Stimulated activated CD4-positive, alpha-beta T cell treated with anti-CD3 and anti-CD28 coated beads, Interleukin-1b, Interleukin-23, amount 100 ng/mL, for 1 hour (primary cell): ENCODE measurements at regions not wholly inside any gene's neighbourhood (a gene's known extent, or its start where the extent isn't known, plus 50 kb on each side); places are given as distances from the start of the nearest gene placed in this dataset.
"Not testable (repeated sequence)": the region's sequence is repeated elsewhere in the genome, so short reads cannot be mapped to it uniquely, and the experiment has no call there.

Experiments used
- DNase-seq, 2 donors: peaks; one replicate each; pipeline ENCODE4 v3.0.0-alpha.2; 2020; ENCODE audit warnings: low read depth in 2 of 2

DNA sequence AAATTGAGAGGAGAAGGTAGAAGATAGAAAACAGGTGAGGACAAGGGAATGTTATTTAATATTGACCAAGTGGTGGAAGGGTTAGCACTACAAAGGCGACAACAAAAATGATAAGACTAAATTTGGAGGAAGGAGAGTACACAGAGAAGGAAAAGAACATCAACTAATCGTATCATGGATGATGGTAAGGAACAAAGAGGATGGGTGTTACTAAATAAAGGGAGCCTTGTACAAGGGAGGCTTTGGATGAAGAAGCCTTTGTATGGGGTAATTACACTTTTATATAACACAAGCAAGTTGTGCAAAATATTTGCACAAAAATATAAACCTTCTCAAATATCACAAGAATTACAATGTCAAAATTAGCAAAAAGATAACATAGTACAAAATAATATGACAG lies 125.7 kb downstream of the ZNF608 start:
- DNase-seq = no peak

DNA sequence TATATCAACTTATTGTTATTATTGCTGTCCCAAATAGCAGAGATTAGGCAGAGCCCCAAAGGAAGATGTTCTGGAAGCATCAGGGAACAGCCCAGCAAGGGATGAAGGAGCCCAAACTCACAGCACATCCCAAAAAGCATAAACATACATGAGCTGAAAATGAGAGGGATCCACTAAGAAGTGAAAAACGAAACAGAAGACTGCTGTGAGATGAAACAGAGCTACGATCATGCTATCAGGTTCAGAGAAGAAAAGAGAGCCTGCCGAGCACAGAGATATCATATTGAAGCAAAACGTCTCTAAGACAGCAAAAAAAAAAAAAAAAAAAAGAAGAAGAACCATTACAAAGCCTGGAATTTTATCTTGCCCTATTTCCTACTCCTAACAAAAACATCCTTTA lies 127.3 kb downstream of the ZNF608 start:
- DNase-seq = no peak

DNA sequence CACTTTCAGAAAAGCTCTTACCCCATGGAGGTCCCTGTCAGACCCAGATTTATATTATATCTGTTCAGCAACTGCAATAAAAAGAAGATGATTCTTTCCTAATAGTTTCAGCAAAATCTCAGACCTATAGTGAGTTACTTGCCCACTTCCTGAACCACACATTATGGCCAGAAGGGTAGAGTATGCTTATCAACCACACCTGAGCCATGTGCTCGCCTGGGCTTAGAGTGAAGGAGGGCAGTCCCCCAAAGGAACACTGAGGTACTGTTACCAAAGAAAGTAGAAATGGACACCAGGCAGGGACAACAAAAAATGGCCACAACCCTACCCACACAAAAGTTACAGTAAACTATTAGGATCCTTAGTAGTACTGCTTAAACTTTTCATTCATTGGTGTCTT lies 128.7 kb downstream of the ZNF608 start:
- DNase-seq = no peak

DNA sequence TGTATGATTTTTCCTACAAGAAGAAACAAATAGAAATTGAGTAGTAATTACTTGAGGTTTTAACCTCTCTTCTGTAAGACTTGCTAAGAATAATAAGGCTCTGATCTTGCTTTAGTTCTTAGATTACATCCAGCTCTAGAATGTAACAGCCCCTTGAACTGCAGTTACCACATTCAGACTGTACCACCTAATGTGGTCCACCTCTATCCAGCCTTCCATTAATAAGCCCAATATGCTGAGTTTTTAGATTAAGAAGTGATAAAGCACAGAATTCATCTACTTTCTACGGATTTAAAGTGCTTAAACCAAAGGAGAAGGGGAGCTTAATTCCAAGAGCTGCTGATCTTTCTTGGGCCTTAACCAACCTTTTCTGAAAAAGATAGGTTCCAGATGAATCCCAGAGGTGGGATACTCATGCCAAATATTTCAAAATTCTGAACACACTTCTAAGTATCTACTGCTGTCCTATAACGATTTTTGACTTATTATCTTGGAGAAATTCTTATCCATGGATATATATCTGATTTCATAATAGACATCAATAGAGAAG lies 131.5 kb downstream of the ZNF608 start:
- DNase-seq = no peak

DNA sequence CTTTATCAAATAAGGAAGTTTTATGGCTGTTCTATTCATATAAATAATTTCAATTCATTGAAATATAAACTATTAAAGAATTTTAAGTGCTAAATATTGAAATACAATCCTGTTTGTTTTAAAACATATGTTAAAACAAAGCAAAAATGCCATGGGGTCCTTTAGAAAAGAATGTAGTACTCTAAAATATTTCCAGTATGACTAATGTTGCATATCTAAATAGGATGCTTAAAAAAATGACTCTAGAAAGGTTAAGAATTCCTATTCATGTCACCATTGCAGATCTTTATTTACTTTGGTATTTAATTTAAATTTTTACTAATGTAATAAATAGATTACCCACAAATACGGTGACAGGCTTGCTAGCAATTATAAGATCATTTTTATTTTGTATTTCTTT lies 132.3 kb downstream of the ZNF608 start:
- no peak for DNase-seq

DNA sequence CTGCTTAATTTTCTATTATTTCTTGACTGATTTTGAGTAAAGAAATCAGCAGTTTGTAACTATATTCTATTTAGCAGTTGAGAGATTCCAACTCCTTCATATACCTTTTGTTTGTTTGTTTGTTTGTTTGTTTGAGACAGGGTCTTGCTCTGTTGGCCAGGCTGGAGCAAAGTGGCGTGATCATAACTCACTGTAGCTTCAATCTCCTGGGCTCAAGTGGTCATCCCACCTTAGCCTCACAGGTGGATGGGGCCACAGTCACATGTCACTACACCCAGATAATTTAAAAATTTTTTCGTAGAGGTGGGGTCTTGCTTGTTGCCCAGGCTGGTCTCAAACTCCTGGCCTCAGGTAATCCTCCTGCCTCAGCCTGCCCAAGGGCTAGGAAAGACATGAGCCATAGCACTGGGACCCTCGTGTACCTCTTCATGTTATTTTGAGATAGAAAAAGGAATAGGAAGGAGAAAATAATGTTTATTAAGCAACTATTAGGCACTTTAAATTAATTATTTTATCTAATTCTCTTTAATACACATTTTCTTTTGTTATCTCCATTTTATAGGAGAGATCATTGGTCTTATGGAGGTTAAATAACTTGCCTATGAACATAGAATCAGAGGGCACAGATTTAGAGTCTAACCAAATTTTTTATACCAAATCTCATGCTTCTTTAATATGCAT lies 133.0 kb downstream of the ZNF608 start:
- no peak for DNase-seq

DNA sequence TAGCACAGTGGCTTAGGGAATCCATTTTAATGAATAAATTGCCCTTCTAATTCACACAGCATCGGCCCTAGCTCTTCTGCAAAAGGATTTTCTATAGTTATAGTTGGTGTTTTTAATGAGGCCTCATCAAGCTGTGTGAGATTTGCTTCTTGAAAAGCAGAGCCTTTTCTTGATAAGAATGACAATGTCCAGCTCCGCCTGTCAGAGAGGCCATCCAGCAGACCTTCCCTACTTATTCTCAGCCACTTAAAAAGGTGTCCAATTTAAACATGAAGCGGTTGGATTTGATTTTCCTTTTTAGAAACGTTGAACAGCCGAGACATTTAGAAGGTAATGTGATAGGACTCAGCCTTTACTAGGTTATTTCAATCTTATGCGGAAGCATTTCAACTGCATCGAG lies 134.4 kb downstream of the ZNF608 start:
- no peak for DNase-seq

DNA sequence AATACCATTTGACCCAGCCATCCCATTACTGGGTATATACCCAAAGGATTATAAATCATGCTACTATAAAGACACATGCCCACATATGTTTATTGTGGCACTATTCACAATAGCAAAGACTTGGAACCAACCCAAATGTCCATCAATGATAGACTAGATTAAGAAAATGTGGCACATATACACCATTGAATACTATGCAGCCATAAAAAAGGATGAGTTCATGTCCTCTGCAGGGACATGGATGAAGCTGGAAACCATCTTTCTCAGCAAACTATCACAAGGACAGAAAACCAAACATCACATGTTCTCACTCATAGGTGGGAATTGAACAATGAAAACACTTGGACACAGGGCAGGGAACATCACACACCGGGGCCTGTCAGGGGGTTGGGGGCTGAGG lies 135.2 kb downstream of the ZNF608 start:
- not testable (repeated sequence) for DNase-seq

DNA sequence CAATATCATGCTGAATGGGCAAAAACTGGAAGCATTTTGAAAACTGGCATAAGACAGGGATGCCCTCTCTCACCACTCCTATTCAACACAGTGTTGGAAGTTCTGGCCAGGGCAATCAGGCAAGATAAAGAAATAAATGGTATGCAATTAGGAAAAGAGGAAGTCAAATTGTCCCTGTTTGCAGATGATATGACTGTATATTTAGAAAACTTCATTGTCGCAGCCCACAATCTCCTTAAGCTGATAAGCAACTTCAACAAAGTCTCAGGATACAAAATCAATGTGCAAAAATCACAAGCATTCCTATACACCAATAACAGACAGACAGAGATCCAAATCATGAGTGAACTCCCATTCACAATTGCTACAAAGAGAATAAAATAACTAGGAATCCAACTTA lies 136.8 kb downstream of the ZNF608 start:
- DNase-seq = not testable (repeated sequence)

DNA sequence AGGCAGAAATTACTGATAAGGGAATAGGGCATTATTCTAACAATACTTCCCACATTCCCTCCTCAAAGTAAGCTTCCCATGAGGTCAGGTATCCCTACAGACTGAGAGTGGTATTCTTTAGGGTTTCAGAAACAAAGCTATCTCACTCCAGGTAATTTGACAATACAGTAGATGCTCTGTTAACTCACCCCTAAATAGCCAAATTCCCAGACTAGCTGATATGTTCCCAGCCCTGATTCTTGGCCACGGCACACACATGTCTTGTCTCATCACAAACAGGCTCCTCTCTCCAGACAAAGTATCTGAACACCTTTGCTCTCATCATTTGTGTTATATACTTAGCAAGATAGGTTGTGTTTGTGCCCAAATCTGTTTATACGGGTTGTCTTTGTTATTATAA lies 139.9 kb downstream of the ZNF608 start:
- no peak for DNase-seq

DNA sequence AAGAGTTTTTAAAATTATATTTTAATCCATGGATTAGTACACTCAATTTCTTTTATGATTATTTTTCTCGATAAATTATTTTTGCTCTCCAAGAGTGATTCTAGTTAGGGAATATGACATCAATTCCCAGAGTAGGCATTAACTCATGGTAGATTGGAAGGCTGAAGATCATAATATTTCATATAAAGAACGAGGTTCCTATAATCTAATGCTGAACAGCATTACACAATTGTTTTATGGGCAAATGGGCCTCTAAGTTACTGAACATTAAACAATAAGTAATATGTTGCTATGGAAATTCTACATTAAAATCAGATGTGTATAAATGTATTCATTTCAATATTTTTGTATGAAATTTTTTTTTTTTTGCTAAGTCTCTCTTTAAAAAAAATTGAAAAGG lies 140.3 kb downstream of the ZNF608 start:
- DNase-seq = no peak

DNA sequence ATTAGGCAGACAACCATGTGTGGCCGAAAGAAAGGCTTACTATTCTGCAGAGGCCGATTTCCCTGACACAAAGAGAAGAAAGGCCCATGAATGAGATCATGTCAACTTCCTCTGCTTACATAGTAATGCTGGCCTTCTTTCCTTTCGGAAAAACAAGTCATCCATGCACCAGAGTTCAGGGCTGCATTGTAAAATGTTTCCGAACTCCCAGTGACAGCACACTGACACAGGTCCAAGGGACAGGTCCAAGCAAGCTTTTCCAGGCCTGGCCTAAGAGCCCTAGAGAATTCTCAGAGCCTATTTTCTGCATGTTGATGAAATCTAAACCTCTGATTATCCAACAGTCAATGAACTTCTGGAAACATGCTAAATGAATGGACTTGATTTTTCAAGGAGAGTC lies 140.9 kb downstream of the ZNF608 start:
- no peak for DNase-seq

DNA sequence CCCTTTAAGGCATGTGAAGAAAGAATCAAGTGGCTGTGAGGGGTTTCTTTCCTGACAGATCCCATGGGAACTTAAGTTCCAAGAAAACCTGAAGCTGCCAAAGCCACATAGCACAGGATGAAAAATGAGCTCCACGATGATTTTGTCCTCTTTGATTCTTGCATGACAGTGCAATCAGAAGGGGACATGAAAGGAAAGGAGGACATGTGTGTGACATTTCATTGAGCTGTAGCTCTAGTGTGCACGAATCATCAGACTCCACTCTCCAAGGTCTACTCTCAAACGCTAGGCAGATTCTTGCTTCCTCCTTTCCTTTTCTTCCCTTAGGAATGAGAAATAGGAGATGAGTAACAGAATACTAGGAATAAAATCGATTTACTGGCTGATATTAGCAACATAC lies 142.0 kb downstream of the ZNF608 start:
- DNase-seq = no peak

DNA sequence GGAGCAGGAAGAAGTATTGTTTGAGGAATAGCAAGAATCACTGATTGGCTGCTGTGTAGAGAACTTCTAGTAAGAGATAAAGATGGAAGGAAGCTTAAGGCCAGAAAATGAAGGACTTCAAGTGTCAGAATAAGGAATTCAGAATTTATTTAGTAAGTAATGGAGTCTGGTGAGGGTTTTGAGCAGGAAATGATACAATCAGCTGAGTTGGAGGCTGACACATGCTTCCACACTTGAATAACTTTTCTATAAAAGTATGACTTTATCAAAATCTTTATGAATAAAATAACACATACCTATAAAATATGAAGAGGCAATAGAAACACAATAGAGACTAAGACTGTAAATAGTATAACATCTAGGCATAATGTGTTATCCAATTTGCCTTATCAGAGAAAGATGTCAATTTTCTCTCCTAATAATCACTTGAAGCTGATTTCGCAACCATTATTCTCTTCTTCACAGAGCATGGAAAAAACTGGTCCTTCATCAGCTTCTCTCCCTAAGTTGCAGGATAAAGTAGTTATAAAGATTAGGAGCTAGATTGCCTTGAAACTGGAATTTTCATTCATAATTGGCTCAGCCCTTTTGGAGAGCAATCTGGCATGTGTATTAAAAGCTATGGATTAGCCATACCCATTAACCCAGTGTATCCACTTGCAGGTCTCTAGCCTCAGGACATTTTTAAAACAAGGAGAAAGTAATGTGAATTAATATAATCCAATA lies 143.4 kb downstream of the ZNF608 start:
- DNase-seq = no peak

DNA sequence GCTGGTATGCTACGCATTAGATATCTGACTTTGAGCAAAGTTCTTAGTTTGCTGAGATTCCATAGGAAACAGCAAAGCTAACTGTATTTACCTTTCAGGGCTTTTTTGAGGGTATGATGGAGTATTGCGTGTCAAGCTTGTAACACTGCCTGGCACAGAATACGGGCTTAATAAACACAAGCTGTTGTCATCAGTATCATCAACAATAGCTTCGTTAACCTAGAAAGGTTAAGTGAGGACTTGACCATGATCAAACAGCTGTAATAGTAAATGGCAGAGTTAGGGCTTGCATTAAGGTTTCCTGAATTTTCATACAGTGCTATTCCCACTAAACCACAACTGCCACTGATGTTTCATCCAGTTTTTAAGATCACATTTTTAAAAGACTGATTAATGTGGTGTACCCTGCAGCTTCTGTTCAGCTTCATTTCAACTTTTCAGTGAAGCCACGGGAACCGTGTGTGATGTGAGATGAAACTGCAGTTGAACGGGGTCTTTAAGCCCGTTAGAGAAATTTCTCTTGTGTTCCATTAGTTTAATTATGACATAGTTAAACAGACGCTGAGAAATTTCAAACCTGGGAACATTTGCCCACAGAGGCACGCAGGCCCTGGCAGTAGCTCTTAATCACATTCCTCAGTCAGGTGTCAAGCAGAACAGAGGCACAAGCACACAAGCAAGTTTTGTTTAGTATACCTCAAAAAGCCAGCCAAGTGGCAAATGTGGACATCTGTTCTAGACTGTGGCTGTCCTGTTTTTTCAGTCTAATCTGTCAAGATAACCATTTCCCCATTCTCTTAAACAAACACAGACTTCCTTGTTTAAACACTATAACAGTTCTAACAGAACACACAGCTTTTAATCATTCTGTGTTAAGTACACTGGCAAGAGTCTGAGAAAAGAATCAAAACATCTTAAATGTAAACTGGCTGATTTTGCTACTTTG lies 147.1 kb downstream of the ZNF608 start:
- no peak for DNase-seq

DNA sequence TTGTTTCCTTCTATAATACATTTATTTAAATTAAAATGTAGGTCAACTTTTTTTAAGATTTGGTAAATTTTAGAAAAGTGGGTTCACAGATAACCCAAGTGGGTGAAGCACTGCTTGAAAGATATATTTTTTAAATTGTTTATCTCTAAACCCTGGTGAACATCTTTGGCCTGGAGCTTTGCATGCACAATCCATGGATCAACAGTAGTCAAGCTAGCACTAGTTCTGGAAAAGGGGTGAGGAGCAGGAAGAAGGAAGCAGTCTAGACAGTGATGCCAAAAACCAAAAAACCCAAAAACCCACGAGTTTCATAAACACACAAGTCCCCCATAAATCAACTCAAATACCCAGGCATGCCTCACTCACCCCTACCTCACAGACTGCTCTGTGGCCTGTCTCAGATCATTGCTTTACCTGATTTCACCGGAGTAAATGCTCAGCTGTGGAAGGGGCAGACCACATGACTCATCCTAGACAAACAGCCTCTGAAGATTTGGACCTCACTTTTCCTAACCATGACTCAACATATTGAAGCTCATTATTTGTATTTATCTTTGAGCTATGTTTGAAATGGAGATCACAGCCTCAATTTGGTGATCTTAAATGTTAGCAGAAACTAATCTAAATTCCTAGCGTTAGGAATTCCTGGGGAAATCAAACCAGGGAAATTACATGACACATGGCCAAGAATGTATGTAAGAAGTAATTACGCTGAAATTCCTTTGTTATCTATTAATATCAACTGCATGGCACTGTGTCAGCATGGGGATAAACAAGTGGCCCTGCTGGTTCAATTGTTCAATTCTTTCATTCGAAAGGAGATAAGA lies 149.6 kb downstream of the ZNF608 start:
- DNase-seq = no peak

DNA sequence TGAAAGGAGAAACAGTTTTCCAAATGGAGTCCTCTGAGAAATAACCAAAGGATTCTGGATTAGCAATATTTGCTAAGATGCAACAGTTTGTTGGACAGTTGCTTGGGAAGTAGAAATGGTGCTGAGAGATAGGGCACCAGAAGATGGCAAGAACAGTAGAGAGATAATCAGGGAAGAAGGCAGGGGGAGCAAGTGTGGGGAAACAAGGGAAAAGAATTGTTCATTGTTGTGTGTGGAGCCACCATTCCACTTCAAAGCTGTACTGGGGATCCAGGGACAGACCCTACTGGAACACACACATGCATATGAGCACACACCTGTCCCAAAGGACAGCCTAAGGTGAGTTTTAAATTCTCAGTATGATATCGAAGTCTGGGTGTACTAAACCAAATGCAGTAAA lies 152.5 kb downstream of the ZNF608 start:
- DNase-seq = no peak

DNA sequence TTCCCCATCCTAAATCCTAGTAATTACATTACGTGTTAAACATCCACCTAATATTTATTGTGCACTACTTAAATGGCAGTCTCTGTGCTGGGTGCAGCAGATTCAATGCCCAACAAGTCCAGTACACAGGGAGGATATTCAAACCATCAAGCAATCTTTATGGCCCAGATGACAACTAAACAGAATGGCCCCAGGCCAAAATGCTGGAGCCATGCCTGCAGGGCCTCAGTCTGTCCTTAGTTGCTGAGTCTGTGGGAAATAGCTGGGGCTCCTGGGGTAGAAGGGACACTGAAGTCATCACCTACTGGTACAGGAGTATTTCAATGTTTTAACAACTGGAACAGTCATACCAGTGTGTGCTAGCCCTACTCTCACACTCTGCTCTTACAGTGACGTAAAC lies 153.5 kb downstream of the ZNF608 start:
- no peak for DNase-seq

DNA sequence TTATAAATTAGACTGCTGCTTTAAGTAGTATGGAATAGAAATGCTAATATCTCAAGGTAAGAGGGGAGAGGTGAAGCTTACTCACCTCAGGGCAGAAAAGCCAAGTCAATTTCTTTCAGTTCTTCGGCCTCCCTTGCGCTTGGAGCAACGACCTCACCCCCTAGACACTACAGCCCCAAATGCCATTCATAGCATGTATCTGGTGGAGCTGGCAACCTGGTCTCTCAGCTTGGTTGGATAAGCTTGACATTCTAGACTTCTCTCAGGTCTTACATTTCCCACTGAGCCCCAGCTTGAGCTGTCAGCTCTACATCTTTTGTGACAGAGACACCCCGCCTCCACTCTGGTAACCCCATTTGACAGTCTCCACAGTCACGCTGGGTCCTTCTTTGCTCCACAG lies 154.9 kb downstream of the ZNF608 start:
- DNase-seq = no peak

DNA sequence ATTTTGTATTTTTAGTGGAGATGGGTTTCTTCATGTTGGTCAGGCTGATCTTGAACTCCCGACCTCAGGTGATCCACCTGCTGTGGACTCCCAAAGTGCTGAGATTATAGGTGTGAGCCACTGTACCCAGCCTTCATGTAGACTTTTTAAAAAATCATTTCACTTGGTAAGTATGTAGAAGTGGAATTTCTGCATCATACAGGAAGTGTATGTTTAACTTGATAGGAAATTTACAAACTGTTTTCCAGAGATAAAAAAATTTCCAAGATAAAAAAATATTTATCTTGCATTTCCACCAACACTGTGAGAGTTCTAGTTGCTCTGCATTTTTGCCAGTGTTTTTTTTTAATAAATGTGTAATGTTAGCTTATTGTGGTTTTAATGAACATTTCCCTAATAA lies 155.8 kb downstream of the ZNF608 start:
- no peak for DNase-seq

DNA sequence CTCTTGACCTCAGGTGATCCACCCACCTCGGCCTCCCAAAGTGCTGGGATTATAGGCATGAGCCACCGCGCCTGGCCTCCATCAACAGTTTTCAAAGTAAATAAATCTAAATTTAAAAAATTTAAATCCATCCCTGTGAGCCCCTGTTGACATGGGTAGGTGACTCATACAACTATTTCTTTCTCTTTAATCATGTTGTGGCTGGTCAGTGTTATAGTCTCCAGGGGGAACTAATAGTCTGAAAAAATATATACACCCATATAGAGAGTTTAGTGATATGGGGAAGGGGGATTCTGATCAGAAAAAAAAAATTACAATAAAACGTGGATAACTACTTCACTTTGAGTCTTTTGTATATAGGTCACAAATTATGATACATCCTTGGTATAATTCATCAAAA lies 159.2 kb downstream of the ZNF608 start:
- DNase-seq = no peak
